B cell (primary cell): ENCODE measurements at regions not wholly inside any gene's neighbourhood (a gene's known extent, or its start where the extent isn't known, plus 50 kb on each side); places are given as distances from the start of the nearest gene placed in this dataset.

ENCODE experiments used
- ATAC-seq: fragments of 200-7000 bp; cut with Tn5 transposase; one replicate; pipeline ENCODE4 v1.10.0; 2021; ENCODE audit warnings: low read depth, mild to moderate bottlenecking, moderate number of reproducible peaks, moderate library complexity
- CTCF ChIA-PET: fragments of 350-600 bp; sonication (Branson Sonifier 250); formaldehyde crosslinking; loops from one replicate; lab custom pipeline; 2021; ENCODE audit warnings: antibody characterized with exemption, inconsistent platforms; lab: Charles Lee
- POLR2A ChIA-PET: fragments of 350-600 bp; sonication (Branson Sonifier 250); formaldehyde crosslinking; loops from one replicate; lab custom pipeline; 2021; ENCODE audit warnings: antibody characterized with exemption; lab: Charles Lee
- DNase-seq: peaks from one replicate; pipeline ENCODE4 v3.0.0; 2013
- H2AFZ ChIP-seq: 2 replicates; pipeline ENCODE4 v1.6.1; 2012; ENCODE audit warnings: mild to moderate bottlenecking, low read depth, low read length; ENCODE audit not compliant: insufficient read depth, poor library complexity, severe bottlenecking
- H3K27ac ChIP-seq, 2 donors: 1 replicate in 1 of 2; 2 replicates in 1 of 2; pipeline ENCODE4 v1.5.1; 2012 to 2013; ENCODE audit warnings: low read length in 2 of 2, mild to moderate bottlenecking in 2 of 2, moderate library complexity in 1 of 2
- H3K27me3 ChIP-seq, 4 experiments: fragments of 200-600 bp in 1 of 4; sonication (generic) in 1 of 4; replicated peaks in 1 of 4; 1 replicate in 2 of 4; 2 replicates in 2 of 4; pipeline versions ENCODE4 v1.6.1 to v1.7.0; 2013 to 2016; ENCODE audit warnings: low read length in 3 of 4, mild to moderate bottlenecking in 2 of 4, mixed read lengths in 1 of 4, moderate library complexity in 1 of 4; ENCODE audit not compliant: insufficient read depth in 4 of 4, control insufficient read depth in 3 of 4; ENCODE audit errors: control extremely low read depth in 1 of 4
- H3K36me3 ChIP-seq, 2 experiments: replicated peaks in 1 of 2; 1 replicate in 1 of 2; 2 replicates in 1 of 2; pipeline versions ENCODE4 v1.6.1 to v1.7.1; 2013; ENCODE audit warnings: low read length in 1 of 2; ENCODE audit not compliant: insufficient read depth in 2 of 2, control insufficient read depth in 1 of 2; ENCODE audit errors: control extremely low read depth in 1 of 2, extremely low read depth in 1 of 2
- H3K4me1 ChIP-seq, 2 donors: fragments of 200-600 bp in 1 of 2; sonication (generic) in 1 of 2; 1 replicate in 1 of 2; 2 replicates in 1 of 2; pipeline versions ENCODE4 v1.5.1 to v1.6.1; 2013 to 2017; ENCODE audit warnings: low read length in 2 of 2; ENCODE audit not compliant: control insufficient read depth in 2 of 2, insufficient read depth in 2 of 2
- H3K4me2 ChIP-seq: replicated peaks from 2 replicates; pipeline ENCODE3; 2012; ENCODE audit warnings: mild to moderate bottlenecking, low read depth, low read length; ENCODE audit not compliant: poor library complexity, severe bottlenecking
- H3K4me3 ChIP-seq, 5 experiments: fragments of 200-600 bp in 1 of 5; sonication (generic) in 1 of 5; 1 replicate in 3 of 5; 2 replicates in 2 of 5; pipeline versions ENCODE4 v1.5.1 to v1.7.0; 2011 to 2016; ENCODE audit warnings: low read length in 4 of 5, mild to moderate bottlenecking in 4 of 5, low read depth in 2 of 5, control low read depth in 1 of 5, moderate library complexity in 1 of 5; ENCODE audit not compliant: insufficient read depth in 1 of 5; ENCODE audit errors: control extremely low read depth in 1 of 5, extremely low read depth in 1 of 5
- H3K79me2 ChIP-seq: fragments of 200-600 bp; sonication (generic); one replicate; pipeline ENCODE4 v1.6.0; 2016; ENCODE audit warnings: low read length; ENCODE audit not compliant: control insufficient read depth, insufficient read depth
- H3K9ac ChIP-seq: fragments of 200-600 bp; sonication (generic); 2 replicates; pipeline ENCODE4 v1.6.1; 2017; ENCODE audit warnings: mild to moderate bottlenecking, low read length, moderate library complexity
- H3K9me3 ChIP-seq, 3 donors: one replicate each; pipeline versions ENCODE4 v1.6.1 to v1.7.1; 2013; ENCODE audit warnings: low read length in 2 of 3; ENCODE audit not compliant: control insufficient read depth in 2 of 3, insufficient read depth in 1 of 3; ENCODE audit errors: control extremely low read depth in 1 of 3
- H4K20me1 ChIP-seq: 2 replicates; pipeline ENCODE4 v1.6.0; 2012; ENCODE audit warnings: mild to moderate bottlenecking, low read length; ENCODE audit not compliant: insufficient read depth, control insufficient read depth, poor library complexity, severe bottlenecking
- H3K27ac Mint-ChIP-seq: one replicate; pipeline ENCODE4 v1.8.0; 2021; ENCODE audit warnings: mixed read lengths
- H3K27me3 Mint-ChIP-seq: one replicate; pipeline ENCODE4 v1.8.0; 2021; ENCODE audit warnings: mixed read lengths
- H3K4me1 Mint-ChIP-seq: one replicate; pipeline ENCODE4 v1.8.0; 2021; ENCODE audit warnings: mixed read lengths
- H3K4me3 Mint-ChIP-seq: one replicate; pipeline ENCODE4 v1.8.0; 2021; ENCODE audit warnings: mixed read lengths
- H3K9me3 Mint-ChIP-seq: one replicate; pipeline ENCODE4 v1.8.0; 2022; ENCODE audit warnings: mixed read lengths; ENCODE audit not compliant: insufficient read depth
- CTCF ChIP-seq: fragments of 200-600 bp; IDR thresholded peaks from one replicate; pipeline ENCODE4 v1.8.0; 2022; ENCODE audit warnings: antibody characterized with exemption, mild to moderate bottlenecking
- EZH2 ChIP-seq: IDR thresholded peaks from 2 replicates; pipeline ENCODE4 v1.6.1; 2012; ENCODE audit warnings: borderline replicate concordance, low read depth, mild to moderate bottlenecking, moderate library complexity, low read length; ENCODE audit not compliant: insufficient read depth, poor library complexity, severe bottlenecking
- WGBS: methylation state at CpG from one replicate; pipeline ENCODE4 v1.1.5; 2013; ENCODE audit warnings: missing lambda C conversion rate; ENCODE audit not compliant: insufficient coverage; 5-methylcytosine and 5-hydroxymethylcytosine counted together
- intact Hi-C: fragments of 100-400 bp; cut with micrococcal nuclease; formaldehyde crosslinking; loops from one replicate; pipeline ENCODE4 v1.10.0; 2022

DNA sequence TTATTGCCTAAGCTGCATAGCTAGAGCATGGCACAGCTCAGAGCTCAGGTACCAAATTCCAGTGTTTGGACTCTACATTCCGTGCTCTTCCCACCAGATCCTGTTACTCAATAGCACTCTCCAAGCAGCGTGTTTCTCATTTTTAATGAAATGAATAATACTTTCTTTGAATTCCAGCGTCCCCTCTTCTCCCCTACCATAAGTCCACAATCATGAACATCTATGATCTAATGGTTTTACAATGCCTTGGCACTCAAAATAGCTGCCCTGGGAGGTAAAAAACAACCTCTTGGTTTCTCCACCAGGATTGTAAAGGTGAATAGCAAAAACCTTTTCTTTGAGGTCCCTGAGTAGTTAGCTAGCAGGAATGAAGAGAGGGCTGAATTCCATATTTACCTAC lies 480.0 kb upstream of the PKN2 start:
- Mint-ChIP-seq H3K27me3 (peaks cover 4% of the 10 kb centered on the region), H3K4me1 (no peaks in the 10 kb centered on the region), H3K9me3 (no peaks in the 10 kb centered on the region), H3K4me3 (no peak overlapping the region), H3K27ac (no peak overlapping the region)
- Histone ChIP-seq H3K9me3 (peaks cover 0 to 1% (median 0%) of the 10 kb centered on the region in 3 donors), H3K36me3 (no peaks in the 10 kb centered on the region), H3K4me3 (no peak overlapping the region), H3K4me2 (no peak overlapping the region), H3K79me2 (no peaks in the 10 kb centered on the region), H3K4me1 (no peaks in the 10 kb centered on the region), H2AFZ (no peak overlapping the region), H4K20me1 (no peaks in the 10 kb centered on the region), H3K9ac (no peak overlapping the region), H3K27ac (no peak overlapping the region), H3K27me3 (no peaks in the 10 kb centered on the region)
- no peak for TF ChIP-seq EZH2
- no peak for TF ChIP-seq CTCF
- intact Hi-C loops: no loop called here
- ATAC-seq (no peak), DNase-seq (no peak)
- POLR2A ChIA-PET: no interaction called here
- CTCF ChIA-PET: no interaction called here
- WGBS: no CpG with 5 or more reads among the region's 3 CpGs

DNA sequence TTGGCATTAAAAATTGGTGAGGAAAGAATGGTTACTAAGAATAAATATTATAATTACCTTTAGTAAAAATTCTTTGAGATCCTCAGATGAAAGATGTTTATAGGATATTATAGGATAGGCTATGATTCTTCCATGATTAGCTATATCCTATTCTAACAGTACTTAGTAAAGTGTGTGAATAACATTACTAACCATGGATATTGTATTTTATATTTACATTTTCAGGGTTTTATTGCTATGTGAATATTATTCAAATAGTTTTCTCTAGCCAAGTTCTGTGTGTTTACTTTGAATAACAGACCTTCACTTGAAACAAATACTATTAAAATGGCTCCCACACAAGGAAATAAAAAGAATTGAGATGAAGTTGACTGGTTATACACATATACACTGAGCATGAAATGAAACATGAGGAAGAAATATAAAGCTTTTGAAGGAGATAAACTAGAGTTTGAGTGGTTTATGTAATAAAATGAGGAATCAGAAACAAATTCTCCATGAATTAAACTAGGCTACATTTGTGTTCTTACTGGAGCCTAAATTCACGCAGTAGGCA lies 479.4 kb upstream of the PKN2 start:
- H3K4me3 Mint-ChIP-seq: no peak overlapping the region
- H4K20me1 ChIP-seq: no peaks in the 10 kb centered on the region
- no peaks in the 10 kb centered on the region for H3K9me3 Mint-ChIP-seq
- WGBS: no CpG with 5 or more reads among the region's 1 CpG
- peaks cover 4% of the 10 kb centered on the region for H3K27me3 Mint-ChIP-seq
- ATAC-seq (no peak), DNase-seq (no peak)
- POLR2A ChIA-PET: no interaction called here
- intact Hi-C loops: no loop called here
- no peaks in the 10 kb centered on the region for H3K4me1 Mint-ChIP-seq
- CTCF ChIA-PET: no interaction called here
- no peak overlapping the region for H3K4me2 ChIP-seq
- H3K4me3 ChIP-seq: no peak overlapping the region
- H2AFZ ChIP-seq: no peak overlapping the region
- TF ChIP-seq CTCF: no peak
- no peak overlapping the region for H3K9ac ChIP-seq
- H3K27ac ChIP-seq: no peak overlapping the region
- H3K27me3 ChIP-seq: no peaks in the 10 kb centered on the region
- no peaks in the 10 kb centered on the region for H3K36me3 ChIP-seq
- H3K79me2 ChIP-seq: no peaks in the 10 kb centered on the region
- peaks cover 0 to 1% (median 0%) of the 10 kb centered on the region in 3 donors for H3K9me3 ChIP-seq
- no peak overlapping the region for H3K27ac Mint-ChIP-seq
- H3K4me1 ChIP-seq: no peaks in the 10 kb centered on the region
